HEK293 (cell line): ENCODE measurements at regions not wholly inside any gene's neighbourhood (a gene's known extent, or its start where the extent isn't known, plus 50 kb on each side); places are given as distances from the start of the nearest gene placed in this dataset.

Experiments used
- CTCF ChIA-PET: fragments of 350-600 bp; formaldehyde crosslinking; extraction: SDS; loops from one replicate; lab custom pipeline; 2021; ENCODE audit warnings: antibody characterized with exemption; lab: Yijun Ruan, JAX
- POLR2A ChIA-PET: fragments of 300-600 bp; formaldehyde crosslinking; extraction: SDS; loops from one replicate; lab custom pipeline; 2020; ENCODE audit warnings: antibody characterized with exemption, inconsistent platforms; lab: Yijun Ruan, JAX
- H3K27ac ChIP-seq: fragments of 200-500 bp; sonication (Bioruptor generic); 2 replicates; pipeline ENCODE4 v1.5.1; 2014; ENCODE audit warnings: low read depth, low read length, control low read depth, inconsistent platforms; ENCODE audit errors: extremely low read depth
- H3K36me3 ChIP-seq, 2 experiments: fragments of 200-500 bp in 1 of 2; sonication (Bioruptor generic) in 1 of 2; 1 replicate in 1 of 2; 2 replicates in 1 of 2; pipeline ENCODE4 v1.5.1; 2014 to 2017; ENCODE audit warnings: inconsistent platforms in 2 of 2, low read length in 2 of 2; ENCODE audit not compliant: control insufficient read depth in 2 of 2, insufficient read depth in 1 of 2
- H3K4me1 ChIP-seq: fragments of 200-500 bp; sonication (Bioruptor generic); 2 replicates; pipeline ENCODE4 v1.5.1; 2014; ENCODE audit warnings: mild to moderate bottlenecking, low read length, inconsistent platforms; ENCODE audit not compliant: control insufficient read depth, insufficient read depth
- H3K4me3 ChIP-seq: 2 replicates; pipeline ENCODE4 v1.5.1; 2011; ENCODE audit warnings: low read depth, mild to moderate bottlenecking, control low read depth, low read length, moderate library complexity
- H3K9me3 ChIP-seq: fragments of 200-500 bp; sonication (Bioruptor generic); 2 replicates; pipeline ENCODE4 v1.5.1; 2014; ENCODE audit warnings: low read depth, low read length, inconsistent platforms; ENCODE audit not compliant: control insufficient read depth, insufficient read depth
- CTCF ChIP-seq: fragments of 450-650 bp; formaldehyde crosslinking; IDR thresholded peaks from 2 replicates; pipeline ENCODE4 v1.5.1; 2016; ENCODE audit warnings: missing biosample characterization, missing genetic modification characterization
- KLF10 ChIP-seq: fragments of 450-650 bp; IDR thresholded peaks from 2 replicates; pipeline ENCODE4 v1.5.1; 2018; ENCODE audit warnings: missing biosample characterization, mild to moderate bottlenecking, missing genetic modification characterization
- SCRT1 ChIP-seq: fragments of 450-650 bp; formaldehyde crosslinking; IDR thresholded peaks from 2 replicates; pipeline ENCODE4 v1.5.1; 2016; ENCODE audit warnings: missing biosample characterization, missing genetic modification characterization, borderline replicate concordance
- SP3 ChIP-seq: fragments of 450-650 bp; formaldehyde crosslinking; IDR thresholded peaks from 2 replicates; pipeline ENCODE4 v1.5.1; 2016; ENCODE audit warnings: missing biosample characterization, missing genetic modification characterization
- ZBTB1 ChIP-seq: fragments of 450-650 bp; formaldehyde crosslinking; IDR thresholded peaks from 2 replicates; pipeline ENCODE4 v1.5.1; 2016; ENCODE audit warnings: missing biosample characterization, missing genetic modification characterization
- ZBTB44 ChIP-seq: fragments of 450-650 bp; IDR thresholded peaks from 2 replicates; pipeline ENCODE4 v1.5.1; 2018; ENCODE audit warnings: missing biosample characterization, mild to moderate bottlenecking, missing genetic modification characterization
- ZNF133 ChIP-seq: fragments of 450-650 bp; formaldehyde crosslinking; IDR thresholded peaks from 2 replicates; pipeline ENCODE4 v1.5.1; 2016; ENCODE audit warnings: missing biosample characterization, missing genetic modification characterization
- ZNF280C ChIP-seq: fragments of 450-650 bp; formaldehyde crosslinking; IDR thresholded peaks from 2 replicates; pipeline ENCODE4 v1.5.1; 2016; ENCODE audit warnings: missing biosample characterization, missing genetic modification characterization
- ZNF639 ChIP-seq: fragments of 450-650 bp; formaldehyde crosslinking; IDR thresholded peaks from 2 replicates; pipeline ENCODE4 v1.5.1; 2016; ENCODE audit warnings: missing biosample characterization, missing genetic modification characterization
- ZNF670 ChIP-seq: fragments of 450-650 bp; formaldehyde crosslinking; IDR thresholded peaks from 2 replicates; pipeline ENCODE4 v1.5.1; 2016; ENCODE audit warnings: missing biosample characterization, missing genetic modification characterization, low read depth
- ZNF692 ChIP-seq: fragments of 450-650 bp; formaldehyde crosslinking; IDR thresholded peaks from 2 replicates; pipeline ENCODE4 v1.5.1; 2016; ENCODE audit warnings: missing biosample characterization, missing genetic modification characterization
- ZSCAN30 ChIP-seq: fragments of 450-650 bp; IDR thresholded peaks from 2 replicates; pipeline ENCODE4 v1.5.1; 2018; ENCODE audit warnings: missing biosample characterization, mild to moderate bottlenecking, missing genetic modification characterization, moderate library complexity
- ZSCAN5A ChIP-seq: fragments of 450-650 bp; formaldehyde crosslinking; IDR thresholded peaks from 2 replicates; pipeline ENCODE4 v1.5.1; 2016; ENCODE audit warnings: missing biosample characterization, missing genetic modification characterization

GRCh38 chr11:76296731-76297542 is 84.0 kb downstream of the THAP12 start:
- H3K27ac ChIP-seq: no peak overlapping the region
- ChIA-PET POLR2A (interaction anchor here (0.5 kb wide), 1 partner anchor 10 kb away, joined by 3 read pairs; no protein-coding TSS in a partner anchor), CTCF (no interaction called here)

More at GRCh38 chr11:76296731-76297542, 84.0 kb downstream of the THAP12 start:
- TF ChIP-seq CTCF (tag by site-specific recombination) (no peak), KLF10 (tag by site-specific recombination) (no peak), ZNF639 (no peak), ZBTB44 (tag by site-specific recombination) (no peak), ZNF692 (no peak), ZNF670 (tag by site-specific recombination) (no peak), ZNF133 (no peak), SP3 (tag by site-specific recombination) (no peak), ZBTB1 (no peak), ZNF280C (tag by site-specific recombination) (no peak), ZSCAN5A (tag by site-specific recombination) (no peak), SCRT1 (no peak), ZSCAN30 (tag by site-specific recombination) (no peak)
- H3K9me3 ChIP-seq: no peaks in the 10 kb centered on the region
- H3K36me3 ChIP-seq: no peaks in the 10 kb centered on the region
- no peak overlapping the region for H3K4me3 ChIP-seq
- no peaks in the 10 kb centered on the region for H3K4me1 ChIP-seq
